ENCODE measurements at regions not wholly inside any gene's neighbourhood (a gene's known extent, or its start where the extent isn't known, plus 50 kb on each side); places are given as distances from the start of the nearest gene placed in this dataset.

GRCh38 chr3:86814321-86814720 is 176.6 kb downstream of the VGLL3 start:
- ChIA-PET CTCF (no interaction called here), POLR2A (no interaction called here)
- Mint-ChIP-seq H3K27ac (no peak overlapping the region), H3K4me3 (no peak overlapping the region), H3K4me1 (peaks cover 26% of the 10 kb centered on the region), H3K36me3 (no peaks in the 10 kb centered on the region), H3K9me3 (no peaks in the 10 kb centered on the region), H3K27me3 (ENCODE audit: low read depth) (no peaks in the 10 kb centered on the region)
- TF ChIP-seq ZBTB21 (CRISPR knock-in tag; IDR thresholded peaks at IDR 0.05; ENCODE audit: borderline replicate concordance) (no peak), ZNF219 (CRISPR knock-in tag; IDR thresholded peaks at IDR 0.05; ENCODE audit: borderline replicate concordance) (no peak), ZNF232 (CRISPR knock-in tag; IDR thresholded peaks at IDR 0.05) (no peak), ATF2 (CRISPR knock-in tag; IDR thresholded peaks at IDR 0.05; ENCODE audit: borderline replicate concordance, low read depth) (no peak)
- no peak for DNase-seq (ENCODE audit: low spot score)
- ATAC-seq: no peak

GRCh38 chr3:86801921-86802320 is 189.0 kb downstream of the VGLL3 start:
- peaks cover 15% of the 10 kb centered on the region for H3K9me3 Mint-ChIP-seq
- CTCF ChIA-PET: no interaction called here
- H3K4me1 Mint-ChIP-seq: no peaks in the 10 kb centered on the region
- POLR2A ChIA-PET: no interaction called here
- ATAC-seq: no peak
- no peak overlapping the region for H3K4me3 Mint-ChIP-seq
- no peak for DNase-seq (ENCODE audit: low spot score)
- no peaks in the 10 kb centered on the region for H3K27me3 Mint-ChIP-seq (ENCODE audit: low read depth)
- no peaks in the 10 kb centered on the region; the same call in 1 of the 2 replicates for H3K36me3 Mint-ChIP-seq
- H3K27ac Mint-ChIP-seq: no peak overlapping the region
- no peak for TF ChIP-seq E2F1 (CRISPR knock-in tag; IDR thresholded peaks at IDR 0.05)
- no peak for TF ChIP-seq MYBL2 (CRISPR knock-in tag; IDR thresholded peaks at IDR 0.05)
- TF ChIP-seq KAT7 (CRISPR knock-in tag; IDR thresholded peaks at IDR 0.05; ENCODE audit: borderline replicate concordance): no peak
- TF ChIP-seq NR2C2 (CRISPR knock-in tag; IDR thresholded peaks at IDR 0.05): no peak
- no peak for TF ChIP-seq ETV6 (CRISPR knock-in tag; IDR thresholded peaks at IDR 0.05)
- no peak for TF ChIP-seq ZNF425 (CRISPR knock-in tag; conservative IDR thresholded peaks at IDR 0.05)
- no peak for TF ChIP-seq ERG (CRISPR knock-in tag; IDR thresholded peaks at IDR 0.05)
- no peak for TF ChIP-seq CBFB (CRISPR knock-in tag; IDR thresholded peaks at IDR 0.05; ENCODE audit: low read depth)
- no peak for TF ChIP-seq ZNF416 (CRISPR knock-in tag; IDR thresholded peaks at IDR 0.05)
- TF ChIP-seq ZBTB21 (CRISPR knock-in tag; IDR thresholded peaks at IDR 0.05; ENCODE audit: borderline replicate concordance): no peak
- no peak for TF ChIP-seq NFYB (CRISPR knock-in tag; conservative IDR thresholded peaks at IDR 0.05; ENCODE audit: low read depth)

- no peak overlapping the region for H3K27ac Mint-ChIP-seq
- no peak for TF ChIP-seq KAT7 (CRISPR knock-in tag; IDR thresholded peaks at IDR 0.05; ENCODE audit: borderline replicate concordance)
- no peak for TF ChIP-seq RORB (CRISPR knock-in tag; IDR thresholded peaks at IDR 0.05)
- no peak for TF ChIP-seq TEAD1 (CRISPR knock-in tag; IDR thresholded peaks at IDR 0.05)
- no peak for TF ChIP-seq FOXJ3 (CRISPR knock-in tag; IDR thresholded peaks at IDR 0.05; ENCODE audit: borderline replicate concordance)
- no peak for TF ChIP-seq FOXK1 (CRISPR knock-in tag; IDR thresholded peaks at IDR 0.05)
- TF ChIP-seq AR (CRISPR knock-in tag; IDR thresholded peaks at IDR 0.05): no peak
- no peak for TF ChIP-seq USF2 (CRISPR knock-in tag; IDR thresholded peaks at IDR 0.05)
- no peak for TF ChIP-seq ZSCAN18 (CRISPR knock-in tag; IDR thresholded peaks at IDR 0.05)
- TF ChIP-seq E2F1 (CRISPR knock-in tag; IDR thresholded peaks at IDR 0.05): no peak
Measured at GRCh38 chr3:86801066-86801465, 189.9 kb downstream of the VGLL3 start.

More at GRCh38 chr3:86801066-86801465, 189.9 kb downstream of the VGLL3 start:
- Mint-ChIP-seq H3K4me1 (no peaks in the 10 kb centered on the region), H3K36me3 (no peaks in the 10 kb centered on the region), H3K27me3 (ENCODE audit: low read depth) (no peaks in the 10 kb centered on the region), H3K4me3 (no peak overlapping the region), H3K9me3 (peaks cover 7% of the 10 kb centered on the region)
- DNase-seq (ENCODE audit: low spot score) (no peak), ATAC-seq (no peak)
- POLR2A ChIA-PET: no interaction called here
- CTCF ChIA-PET: no interaction called here

Data from WTC11 (cell line).